GM10248 (cell line): ENCODE measurements at regions not wholly inside any gene's neighbourhood (a gene's known extent, or its start where the extent isn't known, plus 50 kb on each side); places are given as distances from the start of the nearest gene placed in this dataset.
"Not testable (repeated sequence)": the region's sequence is repeated elsewhere in the genome, so short reads cannot be mapped to it uniquely, and the experiment has no call there.

Experiments used
- CTCF ChIA-PET: fragments of 300-600 bp; sonication (Branson Sonifier 250); formaldehyde crosslinking; extraction: SDS; loops from one replicate; lab custom pipeline; 2021; ENCODE audit warnings: antibody characterized with exemption; lab: Yijun Ruan, JAX
- POLR2A ChIA-PET: fragments of 350-650 bp; sonication (Branson Sonifier 250); formaldehyde crosslinking; extraction: SDS; loops from one replicate; lab custom pipeline; 2020; ENCODE audit warnings: antibody characterized with exemption; lab: Yijun Ruan, JAX
- DNase-seq: peaks from one replicate; pipeline ENCODE4 v3.0.0; 2012; ENCODE audit errors: extremely low spot score
- TF ChIP-seq, protein P1 (sequence below): IDR thresholded peaks from 2 replicates; pipeline ENCODE4 v1.5.1; 2012; ENCODE audit warnings: mild to moderate bottlenecking, low read depth; ENCODE audit errors: extremely low read depth, missing control alignments, control extremely low read depth

DNA sequence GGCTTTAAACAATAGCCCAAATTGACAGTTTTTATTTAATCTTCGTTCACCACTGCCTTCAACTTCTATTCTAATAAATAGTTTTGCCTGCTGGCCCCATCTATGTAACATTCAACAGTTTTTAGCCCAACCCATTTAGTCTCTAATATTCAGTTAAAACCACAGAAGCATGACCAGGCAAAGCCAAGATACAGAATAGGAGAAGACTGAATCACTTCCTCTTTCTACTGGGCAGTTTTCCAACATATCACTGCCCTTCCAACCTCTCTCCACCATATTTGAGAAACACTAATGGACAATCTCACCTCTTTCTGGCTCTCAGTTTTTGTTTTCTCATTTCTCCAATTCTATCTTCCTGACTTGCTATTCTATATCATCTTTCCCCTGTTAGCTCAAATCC, 352.9 kb downstream of the DNAH5 start:
- ChIA-PET POLR2A (no interaction called here), CTCF (interaction anchor here (1.7 kb wide), 1 partner anchor 25 kb away, joined by 4 read pairs; no protein-coding TSS in a partner anchor)
- TF ChIP-seq, protein P1, sequence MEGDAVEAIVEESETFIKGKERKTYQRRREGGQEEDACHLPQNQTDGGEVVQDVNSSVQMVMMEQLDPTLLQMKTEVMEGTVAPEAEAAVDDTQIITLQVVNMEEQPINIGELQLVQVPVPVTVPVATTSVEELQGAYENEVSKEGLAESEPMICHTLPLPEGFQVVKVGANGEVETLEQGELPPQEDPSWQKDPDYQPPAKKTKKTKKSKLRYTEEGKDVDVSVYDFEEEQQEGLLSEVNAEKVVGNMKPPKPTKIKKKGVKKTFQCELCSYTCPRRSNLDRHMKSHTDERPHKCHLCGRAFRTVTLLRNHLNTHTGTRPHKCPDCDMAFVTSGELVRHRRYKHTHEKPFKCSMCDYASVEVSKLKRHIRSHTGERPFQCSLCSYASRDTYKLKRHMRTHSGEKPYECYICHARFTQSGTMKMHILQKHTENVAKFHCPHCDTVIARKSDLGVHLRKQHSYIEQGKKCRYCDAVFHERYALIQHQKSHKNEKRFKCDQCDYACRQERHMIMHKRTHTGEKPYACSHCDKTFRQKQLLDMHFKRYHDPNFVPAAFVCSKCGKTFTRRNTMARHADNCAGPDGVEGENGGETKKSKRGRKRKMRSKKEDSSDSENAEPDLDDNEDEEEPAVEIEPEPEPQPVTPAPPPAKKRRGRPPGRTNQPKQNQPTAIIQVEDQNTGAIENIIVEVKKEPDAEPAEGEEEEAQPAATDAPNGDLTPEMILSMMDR, result no peak
- DNase-seq, result no peak

DNA sequence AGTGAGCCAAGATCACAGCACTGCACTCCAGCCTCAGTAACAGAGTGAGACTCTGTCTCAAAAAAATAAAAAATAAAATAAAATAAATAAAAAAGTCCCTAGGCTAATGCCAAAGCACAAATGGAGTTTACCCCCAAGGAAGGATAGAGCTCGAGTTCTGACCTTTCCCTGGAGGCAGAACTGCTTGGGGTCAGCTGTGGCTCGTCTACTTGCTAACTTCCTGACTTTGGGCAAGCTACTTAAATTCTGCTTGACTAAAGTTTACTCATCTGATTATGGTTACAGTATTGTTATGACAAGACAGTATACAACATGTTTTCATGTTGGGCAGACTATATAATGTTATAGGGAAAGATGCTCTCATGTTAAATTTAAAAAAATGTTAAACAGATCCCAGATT, 359.2 kb downstream of the DNAH5 start:
- ChIA-PET CTCF (no interaction called here), POLR2A (no interaction called here)
- TF ChIP-seq, protein P1, result no peak
- no peak for DNase-seq

DNA sequence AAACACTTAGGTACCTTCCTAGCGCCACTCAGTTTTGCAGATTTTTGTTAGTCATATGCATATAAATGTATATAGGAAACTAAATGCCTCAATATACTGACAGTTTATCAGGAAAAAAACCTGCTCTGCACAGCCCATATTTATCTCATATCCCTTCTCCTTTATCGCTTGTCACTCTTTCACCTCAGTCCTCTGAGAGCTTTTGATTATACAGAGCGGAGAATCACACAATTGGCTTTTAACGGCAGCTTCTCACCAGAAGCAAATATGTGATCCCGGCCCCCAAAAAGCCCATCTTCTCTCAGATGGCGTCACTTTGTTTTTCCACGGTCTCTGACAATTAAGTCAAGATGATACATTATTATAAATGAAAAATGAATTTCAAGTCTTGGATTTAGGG, 362.6 kb downstream of the DNAH5 start:
- TF ChIP-seq, protein P1, result no peak
- ChIA-PET CTCF (interaction anchor here (1.3 kb wide), 1 partner anchor 9 kb away, joined by 3 read pairs; no protein-coding TSS in a partner anchor), POLR2A (no interaction called here)
- no peak for DNase-seq

DNA sequence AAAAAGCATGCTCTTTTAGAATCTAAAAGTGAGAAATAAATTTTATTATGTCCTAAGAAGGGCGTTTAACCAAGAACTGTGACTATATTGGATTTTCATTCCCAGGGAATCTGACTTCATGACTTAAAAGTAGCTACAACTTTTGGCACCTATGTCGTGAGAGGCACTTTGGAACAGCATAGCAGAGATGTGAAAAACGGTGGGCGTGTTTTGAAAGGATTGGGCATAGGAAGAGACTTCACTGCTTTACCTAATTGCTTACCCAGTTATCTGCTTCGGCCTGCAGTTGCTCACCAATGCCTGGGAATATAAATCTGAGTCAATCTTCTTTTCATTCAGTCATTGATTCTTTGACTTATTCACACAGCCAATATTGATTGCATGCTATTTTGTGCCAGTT, 363.4 kb downstream of the DNAH5 start:
- CTCF ChIA-PET, result no interaction called here
- no peak for DNase-seq
- TF ChIP-seq, protein P1, result no peak
- POLR2A ChIA-PET, result no interaction called here

DNA sequence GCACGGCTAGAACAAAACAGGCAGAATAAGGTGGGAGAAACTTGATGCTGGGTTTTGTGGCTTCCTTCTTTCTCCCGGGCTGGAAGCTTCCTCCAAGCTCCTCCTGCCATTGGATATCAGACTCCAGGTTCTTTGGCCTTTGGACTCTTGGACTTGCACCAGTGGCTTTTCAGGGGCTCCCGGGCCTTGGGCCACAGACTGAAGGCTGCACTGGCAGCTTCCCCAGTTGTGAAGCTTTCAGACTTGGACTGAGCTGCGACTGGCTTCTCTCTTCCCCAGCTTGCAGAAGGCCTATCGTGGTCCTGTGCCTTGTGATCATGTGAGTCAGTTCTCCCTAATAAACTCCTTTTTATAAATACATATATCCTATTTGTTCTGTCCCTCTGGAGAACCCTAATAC, 364.4 kb downstream of the DNAH5 start:
- DNase-seq, result no peak
- TF ChIP-seq, protein P1, result no peak
- POLR2A ChIA-PET, result no interaction called here
- CTCF ChIA-PET, result no interaction called here

DNA sequence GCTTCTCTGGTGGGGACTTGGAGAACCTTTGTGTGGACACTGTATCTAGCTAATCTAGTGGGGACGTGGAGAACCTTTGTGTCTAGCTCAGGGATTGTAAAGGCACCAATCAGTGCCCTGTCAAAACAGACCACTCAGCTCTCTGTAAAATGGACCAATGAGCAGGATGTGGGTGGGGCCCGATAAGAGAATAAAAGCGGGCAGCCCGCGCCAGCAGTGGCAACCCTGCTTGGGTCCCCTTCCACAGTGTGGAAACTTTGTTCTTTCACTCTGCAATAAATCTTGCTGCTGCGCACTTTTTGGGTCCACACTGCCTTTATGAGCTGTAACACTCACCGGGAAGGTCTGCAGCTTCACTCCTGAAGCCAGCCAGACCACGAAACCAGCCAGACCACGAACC, 365.4 kb downstream of the DNAH5 start:
- CTCF ChIA-PET, DNase-seq, POLR2A ChIA-PET: not testable (repeated sequence)

DNA sequence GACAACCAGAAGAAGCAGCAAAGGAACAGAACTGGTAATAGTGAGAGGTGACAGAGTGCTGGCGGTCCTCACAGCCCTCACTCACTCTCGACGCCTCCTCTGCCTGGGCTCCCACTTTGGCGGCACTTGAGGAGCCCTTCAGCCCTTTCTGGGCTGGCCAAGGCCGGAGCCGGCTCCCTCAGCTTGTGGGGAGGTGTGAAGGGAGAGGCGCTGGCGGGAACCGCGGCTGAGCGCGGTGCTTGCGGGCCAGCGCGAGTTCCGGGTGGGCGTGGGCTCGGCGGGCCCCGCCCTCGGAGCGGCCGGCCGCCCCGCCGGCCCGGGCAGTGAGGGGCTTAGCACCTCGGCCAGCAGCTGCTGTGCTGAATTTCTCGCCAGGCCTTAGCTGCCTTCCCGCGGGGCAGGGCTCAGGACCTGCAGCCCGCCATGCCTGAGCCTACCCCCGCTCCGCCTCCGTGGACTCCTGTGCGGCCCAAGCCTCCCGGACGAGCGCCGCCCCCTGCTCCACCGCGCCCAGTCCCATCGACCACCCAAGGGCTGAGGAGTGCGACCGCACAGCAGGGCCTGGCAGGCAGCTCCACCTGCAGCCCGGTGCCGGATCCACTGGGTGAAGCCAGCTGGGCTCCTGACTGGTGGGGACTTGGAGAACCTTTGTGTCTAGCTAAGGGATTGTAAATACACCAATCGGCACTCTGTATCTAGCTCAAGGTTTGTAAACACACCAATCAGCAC, 366.0 kb downstream of the DNAH5 start:
- POLR2A ChIA-PET, CTCF ChIA-PET: not testable (repeated sequence)

DNA sequence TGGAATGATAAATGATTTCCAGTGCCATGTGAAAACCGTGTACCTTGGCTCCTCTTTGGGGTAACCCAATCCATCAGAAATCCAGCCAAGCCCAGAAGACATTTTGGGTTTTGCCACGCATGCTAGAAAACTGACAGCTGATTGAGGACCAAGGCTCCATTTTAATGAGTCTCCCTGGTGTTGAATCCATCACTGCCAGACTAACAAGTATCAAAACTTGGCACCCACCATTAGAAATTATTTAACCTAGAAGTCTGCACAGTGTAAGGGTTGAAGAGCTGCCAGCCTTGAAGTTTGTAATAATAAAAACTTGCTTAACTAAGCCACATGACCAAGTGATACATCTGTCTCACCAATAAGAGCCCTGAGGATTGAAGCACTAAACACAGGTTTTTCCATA, 369.9 kb downstream of the DNAH5 start:
- TF ChIP-seq, protein P1, result no peak
- DNase-seq, result no peak
- ChIA-PET POLR2A (no interaction called here), CTCF (no interaction called here)

More for the DNA sequence above, 366.0 kb downstream of the DNAH5 start:
- DNase-seq, result not testable (repeated sequence)
